HUDEP-2 (cell line): ENCODE measurements at regions not wholly inside any gene's neighbourhood (a gene's known extent, or its start where the extent isn't known, plus 50 kb on each side); places are given as distances from the start of the nearest gene placed in this dataset.
A peak's percentile ranks its signal among the peaks of the same experiment; 100 is the strongest.
"Not testable (repeated sequence)": the region's sequence is repeated elsewhere in the genome, so short reads cannot be mapped to it uniquely, and the experiment has no call there.

Experiments
- DNase-seq, 76 experiments: peaks; one replicate each; lab custom pipeline; 2025; ENCODE audit not compliant: unreplicated experiment in 76 of 76; lab: John Stamatoyannopoulos, UW

GRCh38 chr4:25981749-25982148 lies 67.7 kb downstream of the SMIM20 start:
- DNase-seq: peak in 1 of 76 experiments; percentile 1

GRCh38 chr4:25982962-25983361 lies 68.9 kb downstream of the SMIM20 start:
- DNase-seq: no peak

GRCh38 chr4:25984266-25984665 lies 70.2 kb downstream of the SMIM20 start:
- DNase-seq: no peak

GRCh38 chr4:25984796-25985195 lies 70.8 kb downstream of the SMIM20 start:
- no peak for DNase-seq

GRCh38 chr4:25986807-25987206 lies 72.8 kb downstream of the SMIM20 start:
- no peak for DNase-seq

- DNase-seq: no peak
Observed at GRCh38 chr4:25991340-25991739, 77.3 kb downstream of the SMIM20 start.

- DNase-seq: peak in 7 of 76 experiments; percentile 1 to 21 (median 6)
Observed at GRCh38 chr4:25993395-25994185, 79.6 kb downstream of the SMIM20 start.

GRCh38 chr4:25994577-25994976 lies 80.6 kb downstream of the SMIM20 start:
- not testable (repeated sequence) for DNase-seq

GRCh38 chr4:26000274-26000950 lies 86.4 kb downstream of the SMIM20 start:
- DNase-seq: no peak

GRCh38 chr4:26001413-26001812 lies 87.4 kb downstream of the SMIM20 start:
- DNase-seq: no peak

- no peak for DNase-seq
Observed at GRCh38 chr4:26001816-26002215, 87.8 kb downstream of the SMIM20 start.

- DNase-seq: no peak
Observed at GRCh38 chr4:26003056-26003455, 89.0 kb downstream of the SMIM20 start.

GRCh38 chr4:26004290-26004689 lies 90.3 kb downstream of the SMIM20 start:
- no peak for DNase-seq

- DNase-seq: no peak
Observed at GRCh38 chr4:26005764-26006163, 91.7 kb downstream of the SMIM20 start.

GRCh38 chr4:26008737-26009136 lies 94.7 kb downstream of the SMIM20 start:
- no peak for DNase-seq

GRCh38 chr4:26009502-26009901 lies 95.5 kb downstream of the SMIM20 start:
- no peak for DNase-seq

GRCh38 chr4:26010304-26010703 lies 96.3 kb downstream of the SMIM20 start:
- no peak for DNase-seq

- no peak for DNase-seq
Observed at GRCh38 chr4:26013629-26014028, 99.6 kb downstream of the SMIM20 start.

- DNase-seq: no peak
Observed at GRCh38 chr4:26015133-26015651, 101.2 kb downstream of the SMIM20 start.

GRCh38 chr4:26015906-26016305 lies 101.9 kb downstream of the SMIM20 start:
- DNase-seq: no peak

- DNase-seq: no peak
Observed at GRCh38 chr4:26017531-26017930, 103.5 kb downstream of the SMIM20 start.
